22Rv1 (cell line): ENCODE measurements at regions not wholly inside any gene's neighbourhood (a gene's known extent, or its start where the extent isn't known, plus 50 kb on each side); places are given as distances from the start of the nearest gene placed in this dataset.

Experiments used
- CTCF ChIP-seq: fragments of 450-650 bp; IDR thresholded peaks from 2 replicates; pipeline ENCODE4 v1.5.1; 2017; ENCODE audit warnings: mild to moderate bottlenecking
- ZFX ChIP-seq: fragments of 450-650 bp; IDR thresholded peaks from 2 replicates; pipeline ENCODE4 v1.6.1; 2017; ENCODE audit warnings: antibody characterized with exemption, borderline replicate concordance

GRCh38 chr6:82624251-82624650 is 260.6 kb downstream of the TPBG start:
- TF ChIP-seq CTCF: no peak
- TF ChIP-seq ZFX: no peak
